OCI-LY3 (cell line): ENCODE measurements at regions not wholly inside any gene's neighbourhood (a gene's known extent, or its start where the extent isn't known, plus 50 kb on each side); places are given as distances from the start of the nearest gene placed in this dataset.

Experiments
- EZH2phosphoT487 ChIP-seq: fragments of 200-600 bp; shearing (Covaris generic); IDR thresholded peaks from 2 replicates; pipeline ENCODE4 v1.6.1; 2018; ENCODE audit warnings: antibody characterized with exemption, mixed run types, low read depth
- TF ChIP-seq, protein P1 (sequence below): fragments of 200-600, 300-600 bp; sonication (generic); IDR thresholded peaks from 2 replicates; pipeline ENCODE4 v1.5.1; 2014; ENCODE audit warnings: antibody characterized with exemption, low read length, low read depth

DNA sequence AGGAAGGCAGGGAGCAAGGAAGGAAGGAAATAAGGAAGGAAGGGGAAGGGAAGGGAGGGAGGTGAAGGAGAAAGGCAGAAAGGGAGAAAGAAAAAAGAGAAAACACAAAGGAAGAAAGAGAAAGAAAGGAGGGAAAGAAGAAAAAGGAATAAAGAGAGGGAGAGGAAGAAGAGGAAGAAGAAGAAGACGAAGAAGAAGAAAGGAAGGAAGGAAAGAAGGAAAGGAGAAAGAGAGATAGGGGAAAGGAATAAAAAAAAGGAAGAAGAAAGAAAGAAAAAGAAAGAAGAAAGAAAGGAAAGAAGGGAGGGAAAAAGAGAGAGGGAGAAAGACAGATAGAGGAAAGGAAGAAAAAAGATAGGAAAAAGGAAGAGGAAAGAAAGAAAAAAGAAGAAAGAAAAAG lies 128.0 kb downstream of the MXRA5 start:
- TF ChIP-seq, protein P1, sequence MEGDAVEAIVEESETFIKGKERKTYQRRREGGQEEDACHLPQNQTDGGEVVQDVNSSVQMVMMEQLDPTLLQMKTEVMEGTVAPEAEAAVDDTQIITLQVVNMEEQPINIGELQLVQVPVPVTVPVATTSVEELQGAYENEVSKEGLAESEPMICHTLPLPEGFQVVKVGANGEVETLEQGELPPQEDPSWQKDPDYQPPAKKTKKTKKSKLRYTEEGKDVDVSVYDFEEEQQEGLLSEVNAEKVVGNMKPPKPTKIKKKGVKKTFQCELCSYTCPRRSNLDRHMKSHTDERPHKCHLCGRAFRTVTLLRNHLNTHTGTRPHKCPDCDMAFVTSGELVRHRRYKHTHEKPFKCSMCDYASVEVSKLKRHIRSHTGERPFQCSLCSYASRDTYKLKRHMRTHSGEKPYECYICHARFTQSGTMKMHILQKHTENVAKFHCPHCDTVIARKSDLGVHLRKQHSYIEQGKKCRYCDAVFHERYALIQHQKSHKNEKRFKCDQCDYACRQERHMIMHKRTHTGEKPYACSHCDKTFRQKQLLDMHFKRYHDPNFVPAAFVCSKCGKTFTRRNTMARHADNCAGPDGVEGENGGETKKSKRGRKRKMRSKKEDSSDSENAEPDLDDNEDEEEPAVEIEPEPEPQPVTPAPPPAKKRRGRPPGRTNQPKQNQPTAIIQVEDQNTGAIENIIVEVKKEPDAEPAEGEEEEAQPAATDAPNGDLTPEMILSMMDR: no peak
- no peak for TF ChIP-seq EZH2phosphoT487
